H9 (cell line): ENCODE measurements at regions not wholly inside any gene's neighbourhood (a gene's known extent, or its start where the extent isn't known, plus 50 kb on each side); places are given as distances from the start of the nearest gene placed in this dataset.

Experiments
- DNase-seq: peaks from one replicate; pipeline ENCODE4 v3.0.0-alpha.2; 2017
- H2AFZ ChIP-seq: one replicate; pipeline ENCODE4 v1.6.1; 2013; ENCODE audit warnings: mild to moderate bottlenecking, low read length, control low read depth, moderate library complexity
- H2AK5ac ChIP-seq: 2 replicates; pipeline ENCODE4 v1.6.1; 2013; ENCODE audit warnings: low read length, control low read depth, mixed read lengths; ENCODE audit not compliant: insufficient read length
- H2BK120ac ChIP-seq: one replicate; pipeline ENCODE4 v1.6.1; 2013; ENCODE audit warnings: low read depth, mild to moderate bottlenecking, low read length, control low read depth, inconsistent platforms; ENCODE audit not compliant: poor library complexity, severe bottlenecking
- H2BK12ac ChIP-seq: 2 replicates; pipeline ENCODE4 v1.6.1; 2013; ENCODE audit warnings: low read length, control low read depth, mixed read lengths, low read depth; ENCODE audit not compliant: insufficient read length
- H2BK15ac ChIP-seq: 2 replicates; pipeline ENCODE4 v1.6.1; 2013; ENCODE audit warnings: low read depth, low read length, control low read depth
- H2BK20ac ChIP-seq: one replicate; pipeline ENCODE4 v1.6.1; 2013; ENCODE audit warnings: low read depth, mild to moderate bottlenecking, low read length, control low read depth, inconsistent platforms; ENCODE audit not compliant: poor library complexity, severe bottlenecking
- H2BK5ac ChIP-seq: 2 replicates; pipeline ENCODE4 v1.6.1; 2013; ENCODE audit warnings: low read length, control low read depth, mixed read lengths; ENCODE audit not compliant: insufficient read length
- H3K14ac ChIP-seq: 2 replicates; pipeline ENCODE4 v1.6.1; 2013; ENCODE audit warnings: low read length, control low read depth; ENCODE audit not compliant: insufficient read depth
- H3K18ac ChIP-seq: 2 replicates; pipeline ENCODE4 v1.6.1; 2013; ENCODE audit warnings: low read depth, mild to moderate bottlenecking, mixed read lengths, low read length, control low read depth; ENCODE audit not compliant: insufficient read length
- H3K23ac ChIP-seq: 2 replicates; pipeline ENCODE4 v1.6.1; 2013; ENCODE audit warnings: low read length, control low read depth, mixed read lengths, low read depth; ENCODE audit not compliant: insufficient read length
- H3K23me2 ChIP-seq: 2 replicates; pipeline ENCODE4 v1.6.1; 2013; ENCODE audit warnings: low read depth, mild to moderate bottlenecking, mixed read lengths, low read length, control low read depth; ENCODE audit not compliant: insufficient read length, poor library complexity, severe bottlenecking
- H3K27ac ChIP-seq: 2 replicates; pipeline ENCODE4 v1.5.1; 2013; ENCODE audit warnings: low read length, control low read depth, mixed read lengths, low read depth; ENCODE audit not compliant: insufficient read length
- H3K27me3 ChIP-seq: 2 replicates; pipeline ENCODE4 v1.6.1; 2013; ENCODE audit warnings: low read length, control low read depth, inconsistent platforms; ENCODE audit not compliant: insufficient read depth
- H3K4ac ChIP-seq: 2 replicates; pipeline ENCODE4 v1.6.1; 2013; ENCODE audit warnings: low read depth, mild to moderate bottlenecking, control low read depth, inconsistent platforms, low read length, moderate library complexity
- H3K4me1 ChIP-seq: 2 replicates; pipeline ENCODE4 v1.6.1; 2013; ENCODE audit warnings: low read length, control low read depth, inconsistent platforms; ENCODE audit not compliant: insufficient read depth
- H3K4me2 ChIP-seq: 2 replicates; pipeline ENCODE4 v1.6.1; 2013; ENCODE audit warnings: low read length, control low read depth, mixed read lengths; ENCODE audit not compliant: insufficient read length, insufficient read depth
- H3K56ac ChIP-seq: 2 replicates; pipeline ENCODE4 v1.6.1; 2013; ENCODE audit warnings: low read depth, mild to moderate bottlenecking, mixed read lengths, low read length, control low read depth; ENCODE audit not compliant: insufficient read length
- H3K79me1 ChIP-seq: 2 replicates; pipeline ENCODE4 v1.6.1; 2013; ENCODE audit warnings: low read depth, mild to moderate bottlenecking, moderate library complexity, low read length, control low read depth, inconsistent platforms; ENCODE audit not compliant: insufficient read depth, poor library complexity, severe bottlenecking
- H3K79me2 ChIP-seq: 2 replicates; pipeline ENCODE4 v1.6.1; 2013; ENCODE audit warnings: low read length, control low read depth, inconsistent platforms; ENCODE audit not compliant: insufficient read depth
- H3K9ac ChIP-seq: 2 replicates; pipeline ENCODE4 v1.6.1; 2013; ENCODE audit warnings: low read length, control low read depth, mixed read lengths; ENCODE audit not compliant: insufficient read length; ENCODE audit errors: extremely low read depth
- H3K9me3 ChIP-seq: one replicate; pipeline ENCODE4 v1.6.1; 2013; ENCODE audit warnings: low read depth, low read length, inconsistent platforms; ENCODE audit not compliant: control insufficient read depth
- H3T11ph ChIP-seq: one replicate; pipeline ENCODE4 v1.6.1; 2013; ENCODE audit warnings: mild to moderate bottlenecking, low read length, control low read depth, inconsistent platforms
- H4K20me1 ChIP-seq: one replicate; pipeline ENCODE4 v1.6.1; 2013; ENCODE audit not compliant: control insufficient read depth, insufficient read length, insufficient read depth
- H4K5ac ChIP-seq: 2 replicates; pipeline ENCODE4 v1.6.1; 2013; ENCODE audit warnings: low read depth, mild to moderate bottlenecking, mixed read lengths, low read length, control low read depth; ENCODE audit not compliant: insufficient read length
- H4K8ac ChIP-seq: replicated peaks from 2 replicates; pipeline ENCODE4 v1.6.1; 2013; ENCODE audit warnings: low read length, control low read depth, mixed read lengths, low read depth; ENCODE audit not compliant: insufficient read length
- H4K91ac ChIP-seq: 2 replicates; pipeline ENCODE4 v1.6.1; 2013; ENCODE audit warnings: low read depth, mild to moderate bottlenecking, moderate library complexity, mixed read lengths, low read length, control low read depth; ENCODE audit not compliant: insufficient read length
- H3K27ac Mint-ChIP-seq, 3 experiments: 2 replicates in 2 of 3; 3 replicates in 1 of 3; pipeline ENCODE4 v1.8.0; 2020 to 2021; ENCODE audit warnings: mixed read lengths in 3 of 3, mild to moderate bottlenecking in 1 of 3, moderate library complexity in 1 of 3
- H3K27me3 Mint-ChIP-seq: 2 replicates; pipeline ENCODE4 v1.8.0; 2021; ENCODE audit warnings: low read depth, mild to moderate bottlenecking, moderate library complexity, mixed read lengths
- H3K36me3 Mint-ChIP-seq, 3 experiments: 2 replicates in 2 of 3; 3 replicates in 1 of 3; pipeline ENCODE4 v1.8.0; 2020 to 2021; ENCODE audit warnings: low read depth in 3 of 3, mixed read lengths in 3 of 3; ENCODE audit not compliant: insufficient read depth in 1 of 3
- H3K4me1 Mint-ChIP-seq, 2 experiments: 2 replicates each; pipeline ENCODE4 v1.8.0; 2020; ENCODE audit warnings: mixed read lengths in 2 of 2
- H3K4me3 Mint-ChIP-seq, 2 experiments: 2 replicates in 1 of 2; 3 replicates in 1 of 2; pipeline ENCODE4 v1.8.0; 2020 to 2021; ENCODE audit warnings: mild to moderate bottlenecking in 2 of 2, mixed read lengths in 2 of 2, moderate library complexity in 1 of 2
- H3K9me3 Mint-ChIP-seq, 2 experiments: 2 replicates in 1 of 2; 3 replicates in 1 of 2; pipeline ENCODE4 v1.8.0; 2020; ENCODE audit warnings: mild to moderate bottlenecking in 2 of 2, mixed read lengths in 2 of 2, moderate library complexity in 1 of 2
- CTCF ChIP-seq: fragments of 200-600 bp; sonication (generic); conservative IDR thresholded peaks from 3 replicates; pipeline ENCODE4 v1.8.0; 2021; ENCODE audit warnings: antibody characterized with exemption, mild to moderate bottlenecking
- whole genome bisulfite sequencing: extraction: QIAGEN DNeasy Blood & Tissue Kit; methylation state at CpG from one replicate; pipeline ENCODE4 v1.1.7; 2013; ENCODE audit warnings: missing lambda C conversion rate, low lambda C conversion rate, mixed read lengths; ENCODE audit not compliant: insufficient read length; ENCODE audit errors: extremely low coverage; 5-methylcytosine and 5-hydroxymethylcytosine counted together

- H3K36me3 Mint-ChIP-seq, result peaks cover 7 to 11% (median 10%) of the 10 kb centered on the region in 3 experiments; a peak in 6 of 7 replicates
- WGBS, result no CpG with 5 or more reads among the region's 2 CpGs
- Histone ChIP-seq H4K8ac (no peak overlapping the region), H3K27me3 (no peaks in the 10 kb centered on the region), H3K27ac (no peak overlapping the region), H2BK5ac (no peak overlapping the region), H4K5ac (no peak overlapping the region), H3K56ac (no peak overlapping the region), H2BK120ac (no peak overlapping the region), H3K23ac (no peak overlapping the region), H2AK5ac (no peak overlapping the region), H2AFZ (no peak overlapping the region), H3K14ac (no peak overlapping the region), H3T11ph (no peak overlapping the region), H3K18ac (no peak overlapping the region), H3K4ac (no peak overlapping the region), H3K9ac (no peak overlapping the region), H3K9me3 (no peaks in the 10 kb centered on the region), H3K4me1 (no peaks in the 10 kb centered on the region), H3K23me2 (no peaks in the 10 kb centered on the region), H2BK12ac (no peak overlapping the region), H2BK15ac (no peak overlapping the region), H4K91ac (no peak overlapping the region), H4K20me1 (no peaks in the 10 kb centered on the region), H3K79me2 (no peaks in the 10 kb centered on the region), H3K4me2 (no peak overlapping the region), H2BK20ac (no peak overlapping the region), H3K79me1 (no peaks in the 10 kb centered on the region)
- no peak for DNase-seq
- no peak for TF ChIP-seq CTCF
- H3K4me1 Mint-ChIP-seq, result peaks cover 15 to 16% of the 10 kb centered on the region in 2 experiments
- H3K27me3 Mint-ChIP-seq, result no peaks in the 10 kb centered on the region
- no peak overlapping the region for H3K27ac Mint-ChIP-seq
- H3K4me3 Mint-ChIP-seq, result no peak overlapping the region
- H3K9me3 Mint-ChIP-seq, result peaks cover under 1 to 9% of the 10 kb centered on the region in 2 experiments; a peak in 4 of 5 replicates
These were observed 304.4 kb downstream of the DUSP6 start for GRCh38 chr12:89047856-89048418.
